ENCODE measurements at regions not wholly inside any gene's neighbourhood (a gene's known extent, or its start where the extent isn't known, plus 50 kb on each side); places are given as distances from the start of the nearest gene placed in this dataset.

- H3K9ac ChIP-seq (ENCODE audit: low read depth in 2 of 2, low read length in 2 of 2), result no peak overlapping the region
- no peaks in the 10 kb centered on the region for H3K27me3 ChIP-seq
- no peaks in the 10 kb centered on the region for H3K9me3 ChIP-seq
- DNase-seq, result no peak
- TF ChIP-seq CTCF (IDR thresholded peaks at IDR 0.05), result no peak
- H3K4me3 ChIP-seq, result no peak overlapping the region
- intact Hi-C loops (cut with DNase I), result no loop called here
- H3K27ac ChIP-seq, result no peak overlapping the region
- H3K36me3 ChIP-seq, result no peaks in the 10 kb centered on the region
- H3K4me1 ChIP-seq, result no peaks in the 10 kb centered on the region
These were observed 206.0 kb upstream of the RBM19 start for GRCh38 chr12:114172135-114172534.

- no peaks in the 10 kb centered on the region for H3K4me1 ChIP-seq
- no peak overlapping the region for H3K9ac ChIP-seq (ENCODE audit: low read depth in 2 of 2, low read length in 2 of 2)
- no peak for TF ChIP-seq CTCF (IDR thresholded peaks at IDR 0.05)
- H3K27me3 ChIP-seq, result no peaks in the 10 kb centered on the region
- H3K36me3 ChIP-seq, result no peaks in the 10 kb centered on the region
- intact Hi-C loops (cut with DNase I), result loop anchor here (5.0 kb wide), 1 partner anchor 339 kb away; no protein-coding TSS in a partner anchor
- DNase-seq, result no peak
- no peak overlapping the region for H3K27ac ChIP-seq
- no peak overlapping the region for H3K4me3 ChIP-seq
- H3K9me3 ChIP-seq, result no peaks in the 10 kb centered on the region
These were observed 201.9 kb upstream of the RBM19 start for GRCh38 chr12:114168061-114168460.

GRCh38 chr12:114167431-114167830 is 201.3 kb upstream of the RBM19 start:
- TF ChIP-seq CTCF (IDR thresholded peaks at IDR 0.05), result no peak
- Histone ChIP-seq H3K9ac (ENCODE audit: low read depth in 2 of 2, low read length in 2 of 2) (no peak overlapping the region), H3K4me1 (no peaks in the 10 kb centered on the region), H3K36me3 (no peaks in the 10 kb centered on the region), H3K27me3 (no peaks in the 10 kb centered on the region), H3K4me3 (no peak overlapping the region), H3K9me3 (no peaks in the 10 kb centered on the region), H3K27ac (no peak overlapping the region)
- intact Hi-C loops (cut with DNase I), result loop anchor here (5.0 kb wide), 1 partner anchor 340 kb away; no protein-coding TSS in a partner anchor
- DNase-seq, result no peak

GRCh38 chr12:114166362-114166761 is 200.2 kb upstream of the RBM19 start:
- Histone ChIP-seq H3K4me1 (no peaks in the 10 kb centered on the region), H3K27me3 (no peaks in the 10 kb centered on the region), H3K9me3 (no peaks in the 10 kb centered on the region), H3K4me3 (no peak overlapping the region), H3K27ac (no peak overlapping the region), H3K36me3 (no peaks in the 10 kb centered on the region), H3K9ac (ENCODE audit: low read depth in 2 of 2, low read length in 2 of 2) (no peak overlapping the region)
- DNase-seq, result no peak
- TF ChIP-seq CTCF (IDR thresholded peaks at IDR 0.05), result peak; percentile 15
- intact Hi-C loops (cut with DNase I), result loop anchor here (5.0 kb wide), 1 partner anchor 341 kb away; no protein-coding TSS in a partner anchor

- H3K27ac ChIP-seq, result no peak overlapping the region
- no peak for DNase-seq
- H3K27me3 ChIP-seq, result no peaks in the 10 kb centered on the region
- no peak for TF ChIP-seq CTCF (IDR thresholded peaks at IDR 0.05)
- intact Hi-C loops (cut with DNase I), result loop anchor here (5.0 kb wide), 1 partner anchor 341 kb away; no protein-coding TSS in a partner anchor
- no peaks in the 10 kb centered on the region for H3K9me3 ChIP-seq
- H3K36me3 ChIP-seq, result no peaks in the 10 kb centered on the region
- no peak overlapping the region for H3K9ac ChIP-seq (ENCODE audit: low read depth in 2 of 2, low read length in 2 of 2)
- no peak overlapping the region for H3K4me3 ChIP-seq
- H3K4me1 ChIP-seq, result no peaks in the 10 kb centered on the region
These were observed 199.8 kb upstream of the RBM19 start for GRCh38 chr12:114165921-114166320.

Data from colonic mucosa (tissue), 4 donors.